Keratinocyte (primary cell): ENCODE measurements at regions not wholly inside any gene's neighbourhood (a gene's known extent, or its start where the extent isn't known, plus 50 kb on each side); places are given as distances from the start of the nearest gene placed in this dataset.

Experiments used
- CTCF ChIP-seq, 3 experiments: IDR thresholded peaks in 1 of 3; conservative IDR thresholded peaks in 1 of 3; optimal IDR thresholded peaks in 1 of 3; 2 replicates in 2 of 3; 3 replicates in 1 of 3; pipeline versions ENCODE3 to v1.5.1; 2011; ENCODE audit warnings: low read length in 3 of 3, mild to moderate bottlenecking in 3 of 3, moderate library complexity in 2 of 3, control low read depth in 1 of 3, inconsistent platforms in 1 of 3; ENCODE audit not compliant: insufficient read depth in 2 of 3; ENCODE audit errors: extremely low read depth in 1 of 3
- EZH2 ChIP-seq: IDR thresholded peaks from one replicate; pipeline ENCODE4 v1.6.1; 2012; ENCODE audit warnings: inconsistent platforms, mild to moderate bottlenecking, low read length, moderate library complexity

GRCh38 chr12:107339487-107339886 lies 246.1 kb upstream of the CRY1 start:
- TF ChIP-seq CTCF (optimal IDR thresholded peaks at IDR 0.05 in 1 of 3, IDR thresholded peaks at IDR 0.05 in 1 of 3, conservative IDR thresholded peaks at IDR 0.05 in 1 of 3; ENCODE audit: extremely low read depth in 1 of 3, insufficient read depth in 2 of 3, low read length in 3 of 3) (no peak), EZH2 (no peak)
